Posterior cingulate gyrus (tissue), 11 donors: ENCODE measurements at regions not wholly inside any gene's neighbourhood (a gene's known extent, or its start where the extent isn't known, plus 50 kb on each side); places are given as distances from the start of the nearest gene placed in this dataset.
"Not testable (repeated sequence)": the region's sequence is repeated elsewhere in the genome, so short reads cannot be mapped to it uniquely, and the experiment has no call there.

Experiments used
- DNase-seq, 10 donors: peaks; one replicate each; pipeline versions ENCODE4 v3.0.0 to v3.0.0-alpha.2; 2020 to 2021; ENCODE audit warnings: mixed read lengths in 3 of 10
- intact Hi-C: fragments of 100-400 bp; cut with DNase I; formaldehyde crosslinking; loops from one replicate; pipeline ENCODE4 v1.15.1; 2023

- intact Hi-C loops, result no loop called here
- no peak for DNase-seq
Measured at GRCh38 chr2:39881494-39881893, 102.4 kb upstream of the THUMPD2 start.

- DNase-seq, intact Hi-C loops: not testable (repeated sequence)
Measured at GRCh38 chr2:39879001-39879400, 99.9 kb upstream of the THUMPD2 start.

GRCh38 chr2:39875914-39876267 lies 96.8 kb upstream of the THUMPD2 start:
- intact Hi-C loops, result no loop called here

GRCh38 chr2:39875182-39875913 lies 96.3 kb upstream of the THUMPD2 start:
- intact Hi-C loops, result no loop called here
- DNase-seq, result peak in 3 of 10 donors; percentile 9 to 78 (median 22)

More at GRCh38 chr2:39875914-39876267, 96.8 kb upstream of the THUMPD2 start:
- DNase-seq, result no peak

- intact Hi-C loops, result no loop called here
- DNase-seq, result no peak
Measured at GRCh38 chr2:39874236-39874635, 95.2 kb upstream of the THUMPD2 start.

DNA sequence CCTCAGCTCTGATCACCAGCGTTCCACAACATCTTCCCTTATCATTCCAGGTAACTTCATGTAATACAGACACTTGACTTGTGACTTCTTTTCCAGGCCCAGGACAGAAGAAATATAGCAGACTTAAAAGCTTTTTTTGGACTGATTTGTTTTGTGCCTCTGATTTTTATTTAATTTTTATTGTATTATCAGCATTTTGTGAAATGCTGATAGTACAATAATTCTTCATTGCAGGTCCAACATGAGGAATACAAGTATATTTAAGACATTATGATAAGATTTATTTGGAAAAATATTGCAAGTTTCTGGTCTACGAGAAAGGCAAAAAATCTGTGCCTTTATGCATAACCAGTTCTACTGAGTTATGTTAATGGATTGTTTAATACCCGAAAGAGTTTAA lies 94.5 kb upstream of the THUMPD2 start:
- intact Hi-C loops, result no loop called here
- no peak for DNase-seq

- intact Hi-C loops, result no loop called here
Measured at GRCh38 chr2:39872748-39873147, 93.7 kb upstream of the THUMPD2 start.

GRCh38 chr2:39871291-39871761 lies 92.3 kb upstream of the THUMPD2 start:
- intact Hi-C loops, result no loop called here
- DNase-seq, result peak in 8 of 10 donors; percentile 19 to 86 (median 52)

More at GRCh38 chr2:39872748-39873147, 93.7 kb upstream of the THUMPD2 start:
- no peak for DNase-seq

GRCh38 chr2:39870871-39871270 lies 91.8 kb upstream of the THUMPD2 start:
- intact Hi-C loops, result no loop called here
- DNase-seq, result no peak

- DNase-seq, result no peak
- intact Hi-C loops, result no loop called here
Measured at GRCh38 chr2:39867268-39867667, 88.2 kb upstream of the THUMPD2 start.

DNA sequence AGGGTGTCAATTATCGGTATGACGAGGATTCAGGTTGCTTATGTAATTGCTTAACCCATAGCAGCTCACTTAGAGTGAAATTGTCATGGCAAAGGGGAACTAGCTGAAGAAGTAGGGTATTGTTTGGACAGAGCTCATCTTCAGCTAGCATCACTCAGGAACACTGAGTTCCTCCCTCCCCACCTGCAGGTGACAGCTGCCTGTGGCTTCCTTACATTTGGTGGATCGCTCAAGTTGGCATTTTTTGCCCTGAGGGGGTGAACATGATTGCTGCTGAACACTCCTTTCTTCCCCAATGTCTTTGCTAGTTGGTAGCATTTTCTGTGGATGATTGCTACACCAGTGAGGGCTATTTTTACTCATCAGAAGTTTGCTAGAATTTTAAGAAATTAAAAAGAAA lies 86.7 kb upstream of the THUMPD2 start:
- no peak for DNase-seq
- intact Hi-C loops, result no loop called here

GRCh38 chr2:39863672-39864071 lies 84.6 kb upstream of the THUMPD2 start:
- DNase-seq, result peak in 1 of 10 donors; percentile 50
- intact Hi-C loops, result not testable (repeated sequence)

GRCh38 chr2:39860538-39860937 lies 81.5 kb upstream of the THUMPD2 start:
- intact Hi-C loops, result no loop called here
- no peak for DNase-seq

DNA sequence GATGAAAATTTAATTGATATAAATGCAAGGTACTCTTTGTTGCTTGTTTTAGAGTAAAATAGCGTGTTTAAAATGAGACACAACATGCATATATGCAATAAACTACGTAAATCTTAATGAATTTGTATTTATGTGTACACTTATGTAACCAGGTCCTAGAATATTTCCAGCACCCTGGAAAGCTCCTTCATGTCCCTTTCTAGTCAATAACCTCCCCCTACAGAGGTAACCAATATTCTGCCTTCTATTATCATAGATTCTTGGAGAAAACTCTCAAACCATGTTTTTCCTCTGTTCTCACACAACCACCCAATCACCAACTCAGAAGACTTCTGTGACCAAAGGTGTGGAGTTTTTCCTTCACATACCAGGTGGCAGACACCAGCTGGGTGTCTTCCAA lies 79.6 kb upstream of the THUMPD2 start:
- DNase-seq, result no peak

GRCh38 chr2:39855856-39856255 lies 76.8 kb upstream of the THUMPD2 start:
- no peak for DNase-seq
- intact Hi-C loops, result no loop called here

More for the DNA sequence above, 79.6 kb upstream of the THUMPD2 start:
- intact Hi-C loops, result no loop called here

DNA sequence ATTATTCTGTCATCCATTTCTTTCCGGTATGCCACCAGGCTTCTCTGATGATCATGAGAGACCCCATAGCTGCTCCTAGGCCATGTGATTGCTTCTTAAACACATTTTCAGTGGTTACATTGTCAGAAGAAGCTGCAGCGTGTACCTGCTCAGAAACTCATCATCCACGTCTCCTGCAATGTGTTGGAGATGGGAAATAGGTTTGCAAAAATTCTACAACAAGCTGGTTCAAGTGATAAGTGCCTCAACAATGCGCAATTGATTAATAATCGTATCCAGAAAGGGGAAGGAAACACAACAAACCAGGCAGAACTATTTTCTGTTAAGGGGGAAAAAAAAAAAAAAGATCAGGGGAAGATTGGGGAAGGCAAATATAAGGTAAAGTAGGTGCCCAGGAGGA lies 75.7 kb upstream of the THUMPD2 start:
- intact Hi-C loops, result no loop called here
- no peak for DNase-seq

- intact Hi-C loops, result no loop called here
- no peak for DNase-seq
Measured at GRCh38 chr2:39852831-39853230, 73.8 kb upstream of the THUMPD2 start.

GRCh38 chr2:39851651-39852110 lies 72.6 kb upstream of the THUMPD2 start:
- intact Hi-C loops, result no loop called here
- DNase-seq, result peak in 2 of 10 donors; percentile 9 to 49

DNA sequence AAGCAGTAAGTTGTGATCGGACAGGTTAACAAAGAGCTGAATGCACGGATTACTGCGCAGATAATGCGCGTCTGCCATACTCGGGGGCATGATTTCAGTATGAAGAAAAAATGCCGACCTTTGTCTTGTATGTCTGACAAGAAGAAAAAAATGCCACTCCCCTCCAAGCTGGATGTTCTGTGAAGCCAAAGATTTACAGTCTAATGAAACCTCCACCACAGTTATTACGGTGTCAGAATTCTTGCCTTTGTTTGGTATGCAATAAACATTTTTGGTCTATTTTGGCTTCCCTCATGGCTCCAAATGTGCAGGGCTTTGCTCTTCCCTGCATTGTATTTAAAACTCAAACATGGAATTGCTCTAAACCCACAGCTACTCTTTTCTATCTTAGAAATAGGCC lies 72.2 kb upstream of the THUMPD2 start:
- intact Hi-C loops, result no loop called here
- no peak for DNase-seq

DNA sequence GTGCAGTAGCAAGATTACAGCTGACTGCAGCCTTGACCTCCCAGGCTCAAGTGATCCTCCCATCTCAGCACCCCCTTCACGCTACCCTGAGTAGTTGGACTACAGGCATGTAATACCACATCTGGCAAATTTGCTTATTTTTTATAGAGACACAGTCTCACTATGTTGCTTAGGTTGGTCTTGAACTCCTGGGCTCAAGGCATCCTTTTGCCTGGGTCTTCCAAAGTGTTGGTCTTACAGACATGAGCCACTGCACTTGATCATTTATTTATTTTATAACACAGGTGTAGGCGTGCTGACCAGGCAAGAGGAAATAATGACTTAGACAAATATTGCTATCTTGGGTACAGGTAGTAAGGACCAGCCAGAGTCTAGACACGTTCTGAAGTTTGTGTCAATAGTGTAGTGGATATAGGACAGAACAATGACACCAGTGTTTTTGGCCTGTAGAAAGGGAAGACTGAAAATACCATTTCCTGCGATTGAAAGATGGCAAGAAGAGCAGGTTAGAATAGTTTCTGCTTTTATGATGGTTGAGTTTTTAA lies 71.0 kb upstream of the THUMPD2 start:
- intact Hi-C loops, result no loop called here
- no peak for DNase-seq

DNA sequence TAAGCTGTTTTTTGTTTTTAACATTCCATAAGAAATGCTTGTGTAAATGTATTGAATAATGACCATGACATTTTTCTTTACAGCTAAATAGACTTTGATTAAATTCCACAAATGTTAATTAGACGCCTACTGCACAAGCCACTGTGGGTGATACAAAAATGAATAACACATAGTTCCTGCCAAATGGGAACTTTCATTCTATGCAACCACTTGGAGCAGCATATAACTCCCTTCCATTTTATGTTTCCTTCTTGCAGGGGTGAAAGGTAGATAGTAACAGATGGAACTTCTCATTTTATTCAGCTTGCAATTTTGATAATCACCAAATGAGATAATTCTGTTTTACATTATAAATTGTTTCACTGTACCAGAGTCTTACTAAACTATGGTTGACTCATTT lies 70.0 kb upstream of the THUMPD2 start:
- intact Hi-C loops, result no loop called here
- no peak for DNase-seq

GRCh38 chr2:39845460-39846146 lies 66.5 kb upstream of the THUMPD2 start:
- no peak for DNase-seq
- intact Hi-C loops, result no loop called here
